GM12878 (cell line): ENCODE measurements at regions not wholly inside any gene's neighbourhood (a gene's known extent, or its start where the extent isn't known, plus 50 kb on each side); places are given as distances from the start of the nearest gene placed in this dataset.

Experiments used
- ATF7 ChIP-seq: fragments of 450-650 bp; IDR thresholded peaks from 2 replicates; pipeline ENCODE4 v1.6.1; 2016; ENCODE audit warnings: low read depth, mild to moderate bottlenecking
- CBFB ChIP-seq: IDR thresholded peaks from 2 replicates; pipeline ENCODE4 v1.6.1; 2016; ENCODE audit warnings: antibody characterized with exemption, low read depth
- CREM ChIP-seq: IDR thresholded peaks from 2 replicates; pipeline ENCODE4 v1.6.1; 2014; ENCODE audit warnings: antibody characterized with exemption, low read depth
- EGR1 ChIP-seq, 2 experiments: IDR thresholded peaks; 1 replicate in 1 of 2; 2 replicates in 1 of 2; pipeline ENCODE4 v1.6.1; 2011 to 2012; ENCODE audit warnings: low read depth in 2 of 2, low read length in 2 of 2, borderline replicate concordance in 1 of 2, mild to moderate bottlenecking in 1 of 2, moderate library complexity in 1 of 2
- EP300 ChIP-seq, 2 experiments: fragments of 150-350 bp in 1 of 2; IDR thresholded peaks; 2 replicates each; pipeline ENCODE4 v1.6.1; 2011 to 2012; ENCODE audit warnings: low read depth in 2 of 2, low read length in 2 of 2, borderline replicate concordance in 1 of 2, improper control_type of control experiment in 1 of 2, inconsistent platforms in 1 of 2; ENCODE audit not compliant: control insufficient read depth in 1 of 2
- ETV6 ChIP-seq, 2 experiments: fragments of 450-650 bp in 1 of 2; IDR thresholded peaks in 1 of 2; conservative IDR thresholded peaks in 1 of 2; 2 replicates each; pipeline ENCODE4 v1.6.1; 2014; ENCODE audit warnings: antibody characterized with exemption in 1 of 2, borderline replicate concordance in 1 of 2, low read depth in 1 of 2, mild to moderate bottlenecking in 1 of 2, moderate library complexity in 1 of 2
- EZH2 ChIP-seq: IDR thresholded peaks from 2 replicates; pipeline ENCODE4 v1.6.1; 2012; ENCODE audit warnings: low read depth, mild to moderate bottlenecking, control low read depth, inconsistent platforms, low read length, borderline replicate concordance; ENCODE audit not compliant: control insufficient read depth
- HDAC2 ChIP-seq: fragments of 200-600 bp; sonication (generic); IDR thresholded peaks from 2 replicates; pipeline ENCODE4 v1.6.1; 2017
- HDAC6 ChIP-seq: fragments of 200-600 bp; sonication (generic); IDR thresholded peaks from one replicate; pipeline ENCODE4 v1.8.0; 2017; ENCODE audit warnings: antibody characterized with exemption; ENCODE audit not compliant: unreplicated experiment
- HDGF ChIP-seq: fragments of 450-650 bp; IDR thresholded peaks from 2 replicates; pipeline ENCODE4 v1.6.1; 2016; ENCODE audit warnings: antibody characterized with exemption
- JUNB ChIP-seq: IDR thresholded peaks from 2 replicates; pipeline ENCODE4 v1.6.1; 2016; ENCODE audit warnings: antibody characterized with exemption, mild to moderate bottlenecking
- MEF2A ChIP-seq: IDR thresholded peaks from 2 replicates; pipeline ENCODE4 v1.6.1; 2011; ENCODE audit warnings: low read depth, mild to moderate bottlenecking, low read length, moderate library complexity; ENCODE audit not compliant: insufficient read depth
- NBN ChIP-seq: fragments of 450-650 bp; IDR thresholded peaks from 2 replicates; pipeline ENCODE4 v1.6.1; 2016
- NFIC ChIP-seq: IDR thresholded peaks from 2 replicates; pipeline ENCODE4 v1.6.1; 2012; ENCODE audit warnings: low read depth, mild to moderate bottlenecking, inconsistent platforms, low read length, moderate library complexity
- NFYA ChIP-seq: IDR thresholded peaks from 2 replicates; pipeline ENCODE4 v1.6.1; 2011; ENCODE audit warnings: low read depth, mild to moderate bottlenecking, low read length, improper control_type of control experiment, borderline replicate concordance
- NR2F1 ChIP-seq: fragments of 450-650 bp; conservative IDR thresholded peaks from 2 replicates; pipeline ENCODE4 v1.6.1; 2017; ENCODE audit warnings: mild to moderate bottlenecking
- POU2F2 ChIP-seq: IDR thresholded peaks from 3 replicates; pipeline ENCODE4 v1.6.1; 2011; ENCODE audit warnings: low read depth, mild to moderate bottlenecking, low read length, borderline replicate concordance
- PRDM15 ChIP-seq: fragments of 450-650 bp; formaldehyde crosslinking; IDR thresholded peaks from 2 replicates; pipeline ENCODE4 v1.4.0; 2020; ENCODE audit warnings: mild to moderate bottlenecking, moderate library complexity
- RBBP5 ChIP-seq: fragments of 200-600 bp; sonication (generic); conservative IDR thresholded peaks from 2 replicates; pipeline ENCODE4 v1.6.1; 2016
- RELA ChIP-seq: fragments of 450-650 bp; IDR thresholded peaks from 2 replicates; pipeline ENCODE4 v1.8.0; 2014; ENCODE audit warnings: borderline replicate concordance; ENCODE audit not compliant: partially characterized antibody
- ZNF24 ChIP-seq: fragments of 450-650 bp; IDR thresholded peaks from 2 replicates; pipeline ENCODE4 v1.6.1; 2017; ENCODE audit warnings: antibody characterized with exemption, mild to moderate bottlenecking
- TF ChIP-seq, protein P1 (sequence below): fragments of 450-650 bp; IDR thresholded peaks from 2 replicates; pipeline ENCODE4 v1.6.1; 2014; ENCODE audit warnings: mild to moderate bottlenecking
- TF ChIP-seq, protein P2 (sequence below): fragments of 150-350 bp; IDR thresholded peaks from 2 replicates; pipeline ENCODE4 v1.6.1; 2016; ENCODE audit warnings: low read depth, low read length

DNA sequence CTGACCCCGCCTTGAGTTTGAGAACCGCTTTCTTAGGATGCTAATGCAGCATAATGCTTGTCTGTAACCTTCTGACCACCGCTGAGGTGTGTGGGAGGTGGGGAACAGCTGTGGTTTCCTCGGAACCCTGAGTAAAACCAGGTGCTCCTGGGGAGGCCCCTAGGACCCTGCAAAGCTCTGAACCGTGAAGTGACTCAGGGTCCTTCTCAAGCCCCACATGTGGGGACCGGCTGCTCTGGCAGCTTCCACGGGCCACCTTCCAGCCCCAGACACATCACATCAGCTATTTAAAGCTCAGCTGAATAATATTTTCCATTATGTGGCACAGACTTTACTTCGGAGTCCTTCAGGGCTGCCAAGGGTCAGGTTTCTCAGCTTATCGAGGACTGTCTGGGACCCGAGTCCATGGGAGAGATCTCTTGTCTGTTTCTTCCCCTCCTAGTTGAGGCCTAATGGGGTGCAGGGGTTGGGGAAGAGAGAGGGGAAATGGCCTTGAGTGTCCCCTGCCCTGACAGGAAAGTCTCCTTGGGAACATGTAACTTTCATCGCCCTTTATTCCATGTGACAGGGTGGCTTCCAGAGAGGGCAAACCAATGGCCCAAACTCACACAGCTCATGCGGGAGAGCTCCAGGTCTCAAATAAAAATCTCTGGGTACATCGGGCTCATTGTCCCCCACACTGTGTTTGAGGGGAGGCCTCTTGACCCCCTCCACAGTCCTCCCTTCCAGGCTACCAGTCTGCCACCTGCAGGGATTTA is 186.1 kb upstream of the SLC24A3 start (continued):
- TF ChIP-seq CBFB = peak; percentile 67
- no peak for TF ChIP-seq ZNF24
- TF ChIP-seq RELA = no peak
- TF ChIP-seq EP300 (IDR thresholded peaks at IDR 0.05; ENCODE audit: borderline replicate concordance in 1 of 2, control insufficient read depth in 1 of 2, low read depth in 2 of 2, low read length in 2 of 2) = peak in 1 of 2 experiments; percentile 57; a peak in 1 of 4 replicates
- peak; percentile 29; the same call in 1 of the 2 replicates for TF ChIP-seq MEF2A
- no peak for TF ChIP-seq EZH2
- no peak for TF ChIP-seq NFYA
- TF ChIP-seq HDAC6 = no peak
- no peak for TF ChIP-seq RBBP5
- TF ChIP-seq, protein P1, sequence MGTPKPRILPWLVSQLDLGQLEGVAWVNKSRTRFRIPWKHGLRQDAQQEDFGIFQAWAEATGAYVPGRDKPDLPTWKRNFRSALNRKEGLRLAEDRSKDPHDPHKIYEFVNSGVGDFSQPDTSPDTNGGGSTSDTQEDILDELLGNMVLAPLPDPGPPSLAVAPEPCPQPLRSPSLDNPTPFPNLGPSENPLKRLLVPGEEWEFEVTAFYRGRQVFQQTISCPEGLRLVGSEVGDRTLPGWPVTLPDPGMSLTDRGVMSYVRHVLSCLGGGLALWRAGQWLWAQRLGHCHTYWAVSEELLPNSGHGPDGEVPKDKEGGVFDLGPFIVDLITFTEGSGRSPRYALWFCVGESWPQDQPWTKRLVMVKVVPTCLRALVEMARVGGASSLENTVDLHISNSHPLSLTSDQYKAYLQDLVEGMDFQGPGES = no peak
- TF ChIP-seq CREM = peak; percentile 50; the same call in 1 of the 2 replicates
- no peak for TF ChIP-seq NBN
- TF ChIP-seq ETV6 (conservative IDR thresholded peaks at IDR 0.05 in 1 of 2, IDR thresholded peaks at IDR 0.05 in 1 of 2; ENCODE audit: borderline replicate concordance in 1 of 2, low read depth in 1 of 2) = no peak
- TF ChIP-seq, protein P2, sequence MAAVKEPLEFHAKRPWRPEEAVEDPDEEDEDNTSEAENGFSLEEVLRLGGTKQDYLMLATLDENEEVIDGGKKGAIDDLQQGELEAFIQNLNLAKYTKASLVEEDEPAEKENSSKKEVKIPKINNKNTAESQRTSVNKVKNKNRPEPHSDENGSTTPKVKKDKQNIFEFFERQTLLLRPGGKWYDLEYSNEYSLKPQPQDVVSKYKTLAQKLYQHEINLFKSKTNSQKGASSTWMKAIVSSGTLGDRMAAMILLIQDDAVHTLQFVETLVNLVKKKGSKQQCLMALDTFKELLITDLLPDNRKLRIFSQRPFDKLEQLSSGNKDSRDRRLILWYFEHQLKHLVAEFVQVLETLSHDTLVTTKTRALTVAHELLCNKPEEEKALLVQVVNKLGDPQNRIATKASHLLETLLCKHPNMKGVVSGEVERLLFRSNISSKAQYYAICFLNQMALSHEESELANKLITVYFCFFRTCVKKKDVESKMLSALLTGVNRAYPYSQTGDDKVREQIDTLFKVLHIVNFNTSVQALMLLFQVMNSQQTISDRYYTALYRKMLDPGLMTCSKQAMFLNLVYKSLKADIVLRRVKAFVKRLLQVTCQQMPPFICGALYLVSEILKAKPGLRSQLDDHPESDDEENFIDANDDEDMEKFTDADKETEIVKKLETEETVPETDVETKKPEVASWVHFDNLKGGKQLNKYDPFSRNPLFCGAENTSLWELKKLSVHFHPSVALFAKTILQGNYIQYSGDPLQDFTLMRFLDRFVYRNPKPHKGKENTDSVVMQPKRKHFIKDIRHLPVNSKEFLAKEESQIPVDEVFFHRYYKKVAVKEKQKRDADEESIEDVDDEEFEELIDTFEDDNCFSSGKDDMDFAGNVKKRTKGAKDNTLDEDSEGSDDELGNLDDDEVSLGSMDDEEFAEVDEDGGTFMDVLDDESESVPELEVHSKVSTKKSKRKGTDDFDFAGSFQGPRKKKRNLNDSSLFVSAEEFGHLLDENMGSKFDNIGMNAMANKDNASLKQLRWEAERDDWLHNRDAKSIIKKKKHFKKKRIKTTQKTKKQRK = no peak
- peak in 1 of 2 experiments; percentile 41; a peak in 1 of 3 replicates for TF ChIP-seq EGR1 (IDR thresholded peaks at IDR 0.05; ENCODE audit: borderline replicate concordance in 1 of 2, low read depth in 2 of 2, low read length in 2 of 2)
- TF ChIP-seq PRDM15 (CRISPR knock-in tag) = no peak
- no peak for TF ChIP-seq HDAC2
- TF ChIP-seq NR2F1 = peak; percentile 55; the same call in 1 of the 2 replicates
- peak; percentile 64; the same call in 1 of the 2 replicates for TF ChIP-seq NFIC
- TF ChIP-seq ATF7 = peak; percentile 37; the same call in 1 of the 2 replicates
- TF ChIP-seq HDGF = no peak
- 0 out of 3 replicates have a peak, but pooled peaks have one; percentile 47 for TF ChIP-seq POU2F2
- TF ChIP-seq JUNB = peak; percentile 27; the same call in 1 of the 2 replicates
